Osteoblast (primary cell): ENCODE measurements at regions not wholly inside any gene's neighbourhood (a gene's known extent, or its start where the extent isn't known, plus 50 kb on each side); places are given as distances from the start of the nearest gene placed in this dataset.

Experiments
- DNase-seq: peaks from one replicate; pipeline ENCODE4 v3.0.0; 2011; ENCODE audit warnings: low spot score, mixed read lengths; ENCODE audit not compliant: insufficient read length; ENCODE audit errors: missing footprints
- H2AFZ ChIP-seq: 2 replicates; pipeline ENCODE4 v1.6.0; 2011; ENCODE audit warnings: mild to moderate bottlenecking, low read length
- H3K27ac ChIP-seq: 2 replicates; pipeline ENCODE4 v1.5.1; 2011; ENCODE audit warnings: mild to moderate bottlenecking, low read depth, low read length, moderate library complexity
- H3K27me3 ChIP-seq: 2 replicates; pipeline ENCODE4 v1.6.0; 2012; ENCODE audit warnings: mild to moderate bottlenecking, control low read depth, inconsistent platforms, low read length, moderate library complexity; ENCODE audit not compliant: insufficient read depth
- H3K36me3 ChIP-seq: 2 replicates; pipeline ENCODE4 v1.5.1; 2011; ENCODE audit warnings: mild to moderate bottlenecking, low read length, control low read depth, moderate library complexity; ENCODE audit not compliant: insufficient read depth
- H3K4me1 ChIP-seq: 2 replicates; pipeline ENCODE4 v1.5.1; 2011; ENCODE audit warnings: mild to moderate bottlenecking, low read length, control low read depth, moderate library complexity; ENCODE audit not compliant: insufficient read depth
- H3K4me2 ChIP-seq: 2 replicates; pipeline ENCODE4 v1.6.0; 2011; ENCODE audit warnings: mild to moderate bottlenecking, low read length; ENCODE audit not compliant: insufficient read depth
- H3K4me3 ChIP-seq: fragments of 200-600 bp; sonication (generic); 3 replicates; pipeline ENCODE4 v1.5.1; 2012; ENCODE audit warnings: mild to moderate bottlenecking, low read length, inconsistent platforms; ENCODE audit not compliant: insufficient read depth
- H3K79me2 ChIP-seq: 2 replicates; pipeline ENCODE4 v1.6.0; 2012; ENCODE audit warnings: mild to moderate bottlenecking, low read length, control low read depth, inconsistent platforms; ENCODE audit not compliant: insufficient read depth
- H3K9me3 ChIP-seq: 2 replicates; pipeline ENCODE4 v1.5.1; 2011; ENCODE audit warnings: low read depth, low read length, control low read depth
- H4K20me1 ChIP-seq: 2 replicates; pipeline ENCODE4 v1.6.0; 2012; ENCODE audit warnings: mild to moderate bottlenecking, low read length, control low read depth; ENCODE audit not compliant: insufficient read depth
- CTCF ChIP-seq: IDR thresholded peaks from 2 replicates; pipeline ENCODE4 v1.5.1; 2011; ENCODE audit warnings: mild to moderate bottlenecking, low read depth, low read length, moderate library complexity; ENCODE audit errors: extremely low read depth

- Histone ChIP-seq H3K27ac (no peak overlapping the region), H3K79me2 (no peaks in the 10 kb centered on the region), H2AFZ (no peak overlapping the region), H3K36me3 (no peaks in the 10 kb centered on the region), H3K9me3 (no peaks in the 10 kb centered on the region), H3K27me3 (no peaks in the 10 kb centered on the region), H4K20me1 (no peaks in the 10 kb centered on the region), H3K4me3 (no peak overlapping the region), H3K4me1 (peaks cover 3% of the 10 kb centered on the region), H3K4me2 (no peak overlapping the region)
- TF ChIP-seq CTCF: no peak
- peak; percentile 31 for DNase-seq
Observed at GRCh38 chr17:70859829-70860228, 690.5 kb downstream of the KCNJ2 start.

- no peak for DNase-seq
- Histone ChIP-seq H3K79me2 (no peaks in the 10 kb centered on the region), H3K27me3 (no peaks in the 10 kb centered on the region), H3K36me3 (no peaks in the 10 kb centered on the region), H3K4me2 (no peak overlapping the region), H3K4me1 (no peaks in the 10 kb centered on the region), H3K27ac (no peak overlapping the region), H3K9me3 (no peaks in the 10 kb centered on the region), H3K4me3 (no peak overlapping the region), H4K20me1 (no peaks in the 10 kb centered on the region), H2AFZ (no peak overlapping the region)
- TF ChIP-seq CTCF: no peak
Observed at GRCh38 chr17:70862295-70862694, 693.0 kb downstream of the KCNJ2 start.

GRCh38 chr17:70863436-70864248, 694.3 kb downstream of the KCNJ2 start:
- no peaks in the 10 kb centered on the region for H3K9me3 ChIP-seq
- no peak overlapping the region for H3K27ac ChIP-seq
- no peaks in the 10 kb centered on the region for H3K79me2 ChIP-seq
- H3K27me3 ChIP-seq: no peaks in the 10 kb centered on the region
- no peak for TF ChIP-seq CTCF
- no peak for DNase-seq
- H3K36me3 ChIP-seq: no peaks in the 10 kb centered on the region
- H4K20me1 ChIP-seq: no peaks in the 10 kb centered on the region
- no peak overlapping the region for H2AFZ ChIP-seq
- no peak overlapping the region for H3K4me2 ChIP-seq
- no peak overlapping the region for H3K4me3 ChIP-seq
- no peaks in the 10 kb centered on the region for H3K4me1 ChIP-seq

- no peak for DNase-seq
- Histone ChIP-seq H3K27ac (no peak overlapping the region), H3K36me3 (no peaks in the 10 kb centered on the region), H2AFZ (no peak overlapping the region), H4K20me1 (no peaks in the 10 kb centered on the region), H3K9me3 (no peaks in the 10 kb centered on the region), H3K4me3 (no peak overlapping the region), H3K4me2 (no peak overlapping the region), H3K4me1 (no peaks in the 10 kb centered on the region), H3K27me3 (no peaks in the 10 kb centered on the region), H3K79me2 (no peaks in the 10 kb centered on the region)
- no peak for TF ChIP-seq CTCF
Observed at GRCh38 chr17:70865993-70866804, 696.9 kb downstream of the KCNJ2 start.
